ENCODE measurements at regions not wholly inside any gene's neighbourhood (a gene's known extent, or its start where the extent isn't known, plus 50 kb on each side); places are given as distances from the start of the nearest gene placed in this dataset.
"Not testable (repeated sequence)": the region's sequence is repeated elsewhere in the genome, so short reads cannot be mapped to it uniquely, and the experiment has no call there.

GRCh38 chrX:27307546-27307945, 155.6 kb downstream of the PPP4R3C start:
- no peak overlapping the region for H3K27ac ChIP-seq
- H3K27me3 ChIP-seq = peaks cover 0 to 4% (median 0%) of the 10 kb centered on the region in 4 donors
- TF ChIP-seq CTCF (IDR thresholded peaks at IDR 0.05) = no peak
- FAIRE-seq (no peak), DNase-seq (no peak), ATAC-seq (no peak)
- H3K4me3 ChIP-seq = no peak overlapping the region
- no peaks in the 10 kb centered on the region for H3K4me1 ChIP-seq
- H3K36me3 ChIP-seq = no peaks in the 10 kb centered on the region
- no peaks in the 10 kb centered on the region for H3K9me3 ChIP-seq
- WGBS, 2 donors = 43 to 54% methylated on average over 1 of the region's 1 CpG
- intact Hi-C loops (cut with DNase I) = no loop called here

- 62 to 67% methylated on average over 6 of the region's 6 CpGs for WGBS, 2 donors
- H3K4me1 ChIP-seq; ATAC-seq; DNase-seq; H3K4me3 ChIP-seq; H3K9me3 ChIP-seq; H3K27ac ChIP-seq; intact Hi-C loops (cut with DNase I); FAIRE-seq; H3K27me3 ChIP-seq; H3K36me3 ChIP-seq: not testable (repeated sequence)
Measured at GRCh38 chrX:27292552-27292951, 170.6 kb downstream of the PPP4R3C start.

GRCh38 chrX:27276751-27277150, 186.4 kb downstream of the PPP4R3C start:
- DNase-seq = no peak
- Histone ChIP-seq H3K4me1 (no peaks in the 10 kb centered on the region), H3K27ac (no peak overlapping the region), H3K9me3 (no peaks in the 10 kb centered on the region), H3K27me3 (peaks cover 0 to 3% (median 0%) of the 10 kb centered on the region in 4 donors), H3K36me3 (no peaks in the 10 kb centered on the region), H3K4me3 (no peak overlapping the region)
- no peak for ATAC-seq
- WGBS, 2 donors = 53 to 54% methylated on average over 5 of the region's 5 CpGs
- TF ChIP-seq CTCF (IDR thresholded peaks at IDR 0.05) = no peak
- no peak for FAIRE-seq
- intact Hi-C loops (cut with DNase I) = no loop called here

- intact Hi-C loops (cut with DNase I) = no loop called here
- Histone ChIP-seq H3K36me3 (no peaks in the 10 kb centered on the region), H3K4me1 (no peaks in the 10 kb centered on the region), H3K27ac (no peak overlapping the region), H3K9me3 (no peaks in the 10 kb centered on the region), H3K4me3 (no peak overlapping the region), H3K27me3 (no peaks in the 10 kb centered on the region)
- no peak for TF ChIP-seq CTCF (IDR thresholded peaks at IDR 0.05)
- ATAC-seq = no peak
- FAIRE-seq = no peak
- DNase-seq = no peak
Measured at GRCh38 chrX:27254656-27255055, 208.5 kb downstream of the PPP4R3C start.

GRCh38 chrX:27251369-27251768, 211.8 kb downstream of the PPP4R3C start:
- FAIRE-seq (no peak), DNase-seq (no peak), ATAC-seq (no peak)
- Histone ChIP-seq H3K4me3 (no peak overlapping the region), H3K27me3 (no peaks in the 10 kb centered on the region), H3K36me3 (no peaks in the 10 kb centered on the region), H3K4me1 (no peaks in the 10 kb centered on the region), H3K27ac (no peak overlapping the region), H3K9me3 (no peaks in the 10 kb centered on the region)
- no peak for TF ChIP-seq CTCF (IDR thresholded peaks at IDR 0.05)
- 39 to 46% methylated on average over 3 of the region's 3 CpGs for WGBS, 2 donors
- intact Hi-C loops (cut with DNase I) = no loop called here

- H3K4me1 ChIP-seq = no peaks in the 10 kb centered on the region
- 21 to 31% methylated on average over 1 of the region's 1 CpG for WGBS, 2 donors
- H3K4me3 ChIP-seq = no peak overlapping the region
- H3K27me3 ChIP-seq = peaks cover 0 to 4% (median 0%) of the 10 kb centered on the region in 4 donors
- intact Hi-C loops (cut with DNase I) = no loop called here
- FAIRE-seq = no peak
- ATAC-seq = no peak
- H3K9me3 ChIP-seq = no peaks in the 10 kb centered on the region
- no peak overlapping the region for H3K27ac ChIP-seq
- no peak for DNase-seq
- TF ChIP-seq CTCF (IDR thresholded peaks at IDR 0.05) = no peak
- H3K36me3 ChIP-seq = no peaks in the 10 kb centered on the region
Measured at GRCh38 chrX:27242581-27242980, 220.6 kb downstream of the PPP4R3C start.
